MG63 (cell line): ENCODE measurements at regions not wholly inside any gene's neighbourhood (a gene's known extent, or its start where the extent isn't known, plus 50 kb on each side); places are given as distances from the start of the nearest gene placed in this dataset.

Experiments
- DNase-seq: peaks from one replicate; pipeline ENCODE4 v3.0.0-alpha.2; 2020
- H3K27me3 ChIP-seq: fragments of 250-450 bp; sonication (Bioruptor Pico); 2 replicates; pipeline ENCODE4 v1.5.1; 2020; ENCODE audit warnings: mild to moderate bottlenecking, moderate library complexity
- H3K36me3 ChIP-seq: fragments of 250-450 bp; sonication (Bioruptor Pico); 2 replicates; pipeline ENCODE4 v1.5.1; 2020; ENCODE audit warnings: mild to moderate bottlenecking, moderate library complexity
- H3K4me3 ChIP-seq: fragments of 250-450 bp; sonication (Bioruptor Pico); 2 replicates; pipeline ENCODE4 v1.5.1; 2020; ENCODE audit warnings: mild to moderate bottlenecking, moderate library complexity
- H3K9me3 ChIP-seq: fragments of 250-450 bp; sonication (Bioruptor Pico); 2 replicates; pipeline ENCODE4 v1.5.1; 2020; ENCODE audit warnings: mild to moderate bottlenecking, moderate library complexity

DNA sequence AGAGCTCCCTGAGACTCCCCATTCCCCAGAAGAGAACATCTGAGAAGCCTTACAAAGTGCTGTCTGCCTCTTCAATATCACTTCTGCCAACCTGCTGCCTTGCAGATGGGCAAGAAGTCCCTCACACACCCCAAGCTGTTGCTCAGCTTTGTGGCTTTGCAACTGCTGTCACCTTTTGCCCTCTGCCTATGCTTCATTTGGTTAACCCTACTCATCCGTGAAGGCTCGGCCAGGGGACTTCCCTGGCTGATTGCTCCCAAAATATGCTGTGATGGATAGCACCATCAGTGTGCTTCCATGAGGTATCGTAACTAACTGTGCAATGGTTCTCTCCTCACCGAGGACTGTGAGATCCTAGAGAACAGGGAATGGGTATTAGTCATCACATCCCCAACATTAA is 88.9 kb upstream of the CYP1B1 start:
- no peak for DNase-seq
- no peaks in the 10 kb centered on the region for H3K36me3 ChIP-seq
- no peak overlapping the region for H3K4me3 ChIP-seq
- H3K9me3 ChIP-seq = no peaks in the 10 kb centered on the region
- H3K27me3 ChIP-seq = no peaks in the 10 kb centered on the region

DNA sequence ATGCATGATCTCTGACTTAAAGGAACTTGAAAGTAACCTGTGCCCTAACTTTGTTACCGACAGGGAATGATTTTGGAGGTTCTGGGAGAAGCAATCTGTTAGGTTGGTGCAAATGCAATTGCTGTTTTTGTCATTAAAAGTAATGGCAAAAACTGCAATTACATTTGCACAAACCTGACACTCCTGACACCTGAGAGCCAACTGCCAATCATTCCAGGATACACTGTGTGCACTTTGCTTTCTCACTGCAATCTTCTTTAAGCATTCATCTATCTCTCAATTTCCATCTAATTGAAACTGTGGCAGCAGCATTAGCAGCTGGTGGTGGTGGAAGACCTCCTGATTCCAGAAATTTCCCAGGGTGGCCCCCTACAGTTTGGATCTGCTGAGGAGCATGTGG is 87.6 kb upstream of the CYP1B1 start:
- Histone ChIP-seq H3K9me3 (no peaks in the 10 kb centered on the region), H3K36me3 (no peaks in the 10 kb centered on the region), H3K4me3 (no peak overlapping the region), H3K27me3 (no peaks in the 10 kb centered on the region)
- DNase-seq = no peak

DNA sequence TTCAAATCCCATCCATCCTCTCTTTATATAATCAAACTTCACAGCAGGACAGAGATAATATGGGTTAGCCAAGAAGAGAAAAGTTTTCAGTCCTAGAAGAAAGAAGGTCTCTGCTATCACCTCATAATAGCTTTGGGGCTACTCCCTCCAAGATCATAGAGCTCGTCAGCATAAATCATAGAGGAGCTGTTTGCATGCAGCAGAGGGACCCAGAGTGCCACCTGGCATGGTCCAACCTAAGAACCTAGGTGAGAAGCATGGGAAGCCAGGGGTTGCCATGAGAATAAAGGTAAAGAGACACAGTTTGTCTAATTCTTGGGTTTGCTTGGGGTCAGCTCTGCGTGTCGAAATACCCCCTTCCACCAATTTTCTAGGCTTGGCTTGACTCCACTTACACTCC is 87.1 kb upstream of the CYP1B1 start:
- no peaks in the 10 kb centered on the region for H3K27me3 ChIP-seq
- no peaks in the 10 kb centered on the region for H3K9me3 ChIP-seq
- no peak for DNase-seq
- no peak overlapping the region for H3K4me3 ChIP-seq
- H3K36me3 ChIP-seq = no peaks in the 10 kb centered on the region

- Histone ChIP-seq H3K27me3 (no peaks in the 10 kb centered on the region), H3K36me3 (no peaks in the 10 kb centered on the region), H3K9me3 (no peaks in the 10 kb centered on the region), H3K4me3 (no peak overlapping the region)
- no peak for DNase-seq
Observed at GRCh38 chr2:38160516-38160915, 84.6 kb upstream of the CYP1B1 start.

GRCh38 chr2:38159597-38159996 is 83.6 kb upstream of the CYP1B1 start:
- H3K9me3 ChIP-seq = no peaks in the 10 kb centered on the region
- H3K27me3 ChIP-seq = no peaks in the 10 kb centered on the region
- H3K4me3 ChIP-seq = no peak overlapping the region
- no peak for DNase-seq
- H3K36me3 ChIP-seq = no peaks in the 10 kb centered on the region

DNA sequence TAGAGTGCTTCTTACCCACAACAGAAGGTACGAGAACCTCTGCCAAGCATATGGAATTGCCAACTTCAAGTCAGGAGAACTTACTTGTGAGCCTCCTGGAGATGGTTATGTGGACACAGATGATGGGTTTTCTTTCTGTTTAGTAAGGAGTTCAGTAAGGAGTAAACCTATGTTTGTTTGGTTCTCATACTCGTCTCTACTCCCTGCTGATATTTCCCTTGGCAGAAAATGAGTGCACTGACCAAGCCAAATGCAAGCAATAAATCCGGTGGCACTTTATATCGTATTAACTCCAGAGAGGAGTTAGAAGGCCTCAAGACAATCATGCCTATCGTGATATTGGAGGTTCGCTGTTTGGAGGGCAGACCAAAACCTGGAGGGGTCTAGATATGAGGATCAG is 83.2 kb upstream of the CYP1B1 start:
- no peaks in the 10 kb centered on the region for H3K36me3 ChIP-seq
- H3K27me3 ChIP-seq = no peaks in the 10 kb centered on the region
- H3K9me3 ChIP-seq = no peaks in the 10 kb centered on the region
- no peak for DNase-seq
- H3K4me3 ChIP-seq = no peak overlapping the region

DNA sequence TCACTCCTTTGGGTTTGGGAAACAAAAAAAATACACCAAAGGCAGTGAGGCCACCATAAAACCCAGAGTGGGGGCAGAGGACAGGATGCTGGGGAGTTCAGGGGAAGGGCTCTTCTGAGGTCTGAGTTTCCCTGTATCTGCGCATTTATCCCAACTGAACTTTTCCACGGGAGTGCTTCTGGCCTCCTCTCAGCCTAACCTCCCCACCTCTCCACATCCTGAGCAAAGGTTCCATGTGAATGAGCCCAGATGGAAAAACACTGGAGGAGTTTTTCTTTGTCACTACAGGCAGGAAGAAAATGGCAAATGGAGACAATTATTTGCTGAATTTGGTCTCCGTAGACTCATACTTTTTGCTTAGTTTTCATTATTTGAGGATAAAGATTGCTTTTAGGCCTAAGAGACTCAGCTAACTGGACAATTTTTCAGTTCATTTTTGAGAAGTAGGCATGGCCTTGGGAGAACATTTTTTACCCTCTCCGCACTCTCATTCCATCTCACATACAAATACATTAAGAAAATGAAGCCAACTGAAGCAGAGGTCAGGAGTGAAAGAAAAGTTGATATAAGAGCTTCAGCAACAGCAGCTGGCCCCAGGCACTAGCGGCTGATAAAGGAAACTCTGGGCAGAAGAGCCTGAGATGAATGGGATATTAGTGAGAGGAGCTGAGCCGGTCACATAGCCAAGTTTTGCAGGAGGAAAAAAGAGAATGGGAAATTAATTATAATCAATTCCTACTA is 82.6 kb upstream of the CYP1B1 start:
- H3K27me3 ChIP-seq = no peaks in the 10 kb centered on the region
- DNase-seq = no peak
- H3K4me3 ChIP-seq = no peak overlapping the region
- no peaks in the 10 kb centered on the region for H3K9me3 ChIP-seq
- no peaks in the 10 kb centered on the region for H3K36me3 ChIP-seq

DNA sequence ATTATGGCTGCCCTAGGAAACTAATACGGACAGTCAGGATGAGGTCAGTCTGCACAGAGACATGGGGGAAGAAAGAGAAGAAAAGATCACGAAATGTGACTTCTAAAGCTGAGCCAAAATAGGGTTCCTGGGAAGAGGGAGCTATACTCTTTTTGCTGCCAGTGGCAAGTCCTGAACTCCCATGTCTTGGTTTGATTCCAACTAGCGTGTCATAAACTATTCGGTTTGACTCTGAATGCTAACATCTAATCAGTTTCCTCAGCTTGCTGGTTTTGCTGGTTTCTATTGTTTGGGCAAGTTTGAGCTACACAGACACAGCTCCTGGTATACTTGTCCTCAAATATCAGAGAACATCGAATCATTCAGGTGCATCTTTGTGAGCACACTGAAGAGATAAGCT is 80.5 kb upstream of the CYP1B1 start:
- H3K9me3 ChIP-seq = no peaks in the 10 kb centered on the region
- H3K27me3 ChIP-seq = no peaks in the 10 kb centered on the region
- DNase-seq = no peak
- H3K4me3 ChIP-seq = no peak overlapping the region
- no peaks in the 10 kb centered on the region for H3K36me3 ChIP-seq

- H3K9me3 ChIP-seq = no peaks in the 10 kb centered on the region
- H3K4me3 ChIP-seq = no peak overlapping the region
- DNase-seq = no peak
- H3K27me3 ChIP-seq = no peaks in the 10 kb centered on the region
- H3K36me3 ChIP-seq = no peaks in the 10 kb centered on the region
Observed at GRCh38 chr2:38155015-38155414, 79.1 kb upstream of the CYP1B1 start.

- no peaks in the 10 kb centered on the region for H3K27me3 ChIP-seq
- no peak for DNase-seq
- no peak overlapping the region for H3K4me3 ChIP-seq
- H3K36me3 ChIP-seq = no peaks in the 10 kb centered on the region
- H3K9me3 ChIP-seq = no peaks in the 10 kb centered on the region
Observed at GRCh38 chr2:38154395-38154794, 78.4 kb upstream of the CYP1B1 start.

- no peak for DNase-seq
- no peaks in the 10 kb centered on the region for H3K36me3 ChIP-seq
- no peaks in the 10 kb centered on the region for H3K9me3 ChIP-seq
- no peak overlapping the region for H3K4me3 ChIP-seq
- H3K27me3 ChIP-seq = no peaks in the 10 kb centered on the region
Observed at GRCh38 chr2:38153476-38154135, 77.7 kb upstream of the CYP1B1 start.

- no peaks in the 10 kb centered on the region for H3K27me3 ChIP-seq
- no peak for DNase-seq
- no peaks in the 10 kb centered on the region for H3K9me3 ChIP-seq
- H3K36me3 ChIP-seq = no peaks in the 10 kb centered on the region
- no peak overlapping the region for H3K4me3 ChIP-seq
Observed at GRCh38 chr2:38152913-38153312, 77.0 kb upstream of the CYP1B1 start.

- H3K9me3 ChIP-seq = no peaks in the 10 kb centered on the region
- no peak overlapping the region for H3K4me3 ChIP-seq
Observed at GRCh38 chr2:38152035-38152434, 76.1 kb upstream of the CYP1B1 start.

GRCh38 chr2:38149531-38149930 is 73.6 kb upstream of the CYP1B1 start:
- no peaks in the 10 kb centered on the region for H3K27me3 ChIP-seq
- no peak for DNase-seq
- no peaks in the 10 kb centered on the region for H3K9me3 ChIP-seq
- H3K36me3 ChIP-seq = peaks cover 7% of the 10 kb centered on the region; the same call in 1 of the 2 replicates
- H3K4me3 ChIP-seq = no peak overlapping the region

More at GRCh38 chr2:38152035-38152434, 76.1 kb upstream of the CYP1B1 start:
- no peaks in the 10 kb centered on the region for H3K27me3 ChIP-seq
- DNase-seq = no peak
- no peaks in the 10 kb centered on the region for H3K36me3 ChIP-seq

GRCh38 chr2:38148501-38148900 is 72.5 kb upstream of the CYP1B1 start:
- H3K27me3 ChIP-seq = no peaks in the 10 kb centered on the region
- H3K36me3 ChIP-seq = peaks cover 7% of the 10 kb centered on the region; the same call in 1 of the 2 replicates
- no peak overlapping the region for H3K4me3 ChIP-seq
- no peak for DNase-seq
- H3K9me3 ChIP-seq = peaks cover under 1% of the 10 kb centered on the region; the same call in 1 of the 2 replicates

DNA sequence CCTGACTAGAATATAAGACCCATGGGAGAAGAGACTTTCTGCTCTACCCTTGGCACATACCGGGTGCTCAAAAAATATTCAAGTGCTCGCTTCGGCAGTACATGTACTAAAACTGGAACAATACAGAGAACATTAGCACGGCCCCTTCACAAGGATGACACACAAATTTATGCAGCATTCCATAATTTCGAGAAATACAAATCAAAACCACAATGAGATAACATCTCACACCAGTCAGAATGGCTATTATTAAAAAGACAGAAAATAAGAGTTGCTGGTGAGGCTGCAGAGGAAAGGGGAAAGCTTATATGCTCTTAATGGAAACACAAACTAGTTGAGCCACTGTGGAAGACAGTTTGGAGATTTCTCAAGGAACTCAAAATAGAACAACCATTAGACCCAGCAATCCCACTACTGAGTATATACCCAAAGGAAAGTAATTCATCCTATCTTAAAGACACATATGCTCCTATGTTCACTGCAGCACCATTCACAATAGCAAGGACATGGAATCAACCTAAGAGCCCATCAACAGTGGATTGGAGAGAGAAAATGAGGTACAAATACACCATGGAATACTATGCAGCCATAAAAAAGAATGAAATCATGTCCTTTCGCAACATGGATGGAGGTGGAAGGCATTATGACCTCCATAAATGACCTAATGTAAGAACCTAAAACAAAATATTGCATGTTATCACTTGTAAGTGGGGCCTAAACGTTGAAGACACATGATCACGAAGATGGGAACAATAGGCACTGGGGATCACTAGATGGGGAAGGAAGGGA is 71.6 kb upstream of the CYP1B1 start:
- H3K4me3 ChIP-seq = no peak overlapping the region
- no peak for DNase-seq
- no peaks in the 10 kb centered on the region for H3K27me3 ChIP-seq
- peaks cover 7% of the 10 kb centered on the region; the same call in 1 of the 2 replicates for H3K36me3 ChIP-seq
- peaks cover 6% of the 10 kb centered on the region; the same call in 1 of the 2 replicates for H3K9me3 ChIP-seq

DNA sequence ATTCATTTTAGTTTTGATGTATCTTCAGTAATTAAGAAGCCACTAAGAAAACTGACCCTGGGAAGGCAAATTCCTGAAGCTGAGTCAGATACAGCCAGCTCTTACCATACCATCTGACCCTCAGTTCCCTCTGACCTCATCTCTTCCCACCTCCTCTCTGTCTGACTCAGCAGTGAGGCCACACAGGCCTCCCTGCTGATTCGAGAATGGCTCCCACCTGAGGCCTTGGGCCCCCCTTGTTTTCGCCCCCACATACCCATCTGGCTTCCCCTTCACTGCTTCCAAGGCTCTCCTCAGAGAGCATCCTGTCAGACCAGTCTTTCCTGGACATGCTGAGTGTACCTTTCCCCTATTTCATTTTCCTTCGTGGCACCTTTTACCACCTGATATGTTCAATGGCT is 71.0 kb upstream of the CYP1B1 start:
- Histone ChIP-seq H3K36me3 (peaks cover 7% of the 10 kb centered on the region; the same call in 1 of the 2 replicates), H3K9me3 (peaks cover 6% of the 10 kb centered on the region; the same call in 1 of the 2 replicates), H3K27me3 (no peaks in the 10 kb centered on the region), H3K4me3 (no peak overlapping the region)
- DNase-seq = peak; percentile 85
